ENCODE measurements at regions not wholly inside any gene's neighbourhood (a gene's known extent, or its start where the extent isn't known, plus 50 kb on each side); places are given as distances from the start of the nearest gene placed in this dataset.
"Not testable (repeated sequence)": the region's sequence is repeated elsewhere in the genome, so short reads cannot be mapped to it uniquely, and the experiment has no call there.

DNA sequence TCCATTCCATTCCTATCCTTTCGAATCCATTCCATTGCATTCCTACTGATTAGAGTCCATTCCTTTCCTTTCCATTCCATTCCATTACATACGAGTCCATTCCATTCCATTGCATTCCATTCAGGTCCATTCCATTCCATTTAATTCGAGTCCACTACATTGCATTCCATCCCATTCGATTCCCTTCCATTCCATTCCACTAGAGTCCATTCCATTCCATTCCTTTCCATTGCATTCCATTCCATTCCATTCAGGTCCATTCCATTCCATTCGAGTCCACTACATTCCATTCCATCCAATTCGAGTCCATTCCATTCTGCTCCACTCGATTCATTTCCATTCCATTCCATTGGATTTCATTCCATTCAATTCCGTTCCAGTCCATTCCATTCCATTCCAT is 1133.6 kb downstream of the RPIA start:
- H3K9me3 Mint-ChIP-seq (ENCODE audit: unreplicated experiment): peaks cover 57% of the 10 kb centered on the region
- H3K27ac Mint-ChIP-seq (ENCODE audit: unreplicated experiment): no peak overlapping the region
- TF ChIP-seq, protein P1, sequence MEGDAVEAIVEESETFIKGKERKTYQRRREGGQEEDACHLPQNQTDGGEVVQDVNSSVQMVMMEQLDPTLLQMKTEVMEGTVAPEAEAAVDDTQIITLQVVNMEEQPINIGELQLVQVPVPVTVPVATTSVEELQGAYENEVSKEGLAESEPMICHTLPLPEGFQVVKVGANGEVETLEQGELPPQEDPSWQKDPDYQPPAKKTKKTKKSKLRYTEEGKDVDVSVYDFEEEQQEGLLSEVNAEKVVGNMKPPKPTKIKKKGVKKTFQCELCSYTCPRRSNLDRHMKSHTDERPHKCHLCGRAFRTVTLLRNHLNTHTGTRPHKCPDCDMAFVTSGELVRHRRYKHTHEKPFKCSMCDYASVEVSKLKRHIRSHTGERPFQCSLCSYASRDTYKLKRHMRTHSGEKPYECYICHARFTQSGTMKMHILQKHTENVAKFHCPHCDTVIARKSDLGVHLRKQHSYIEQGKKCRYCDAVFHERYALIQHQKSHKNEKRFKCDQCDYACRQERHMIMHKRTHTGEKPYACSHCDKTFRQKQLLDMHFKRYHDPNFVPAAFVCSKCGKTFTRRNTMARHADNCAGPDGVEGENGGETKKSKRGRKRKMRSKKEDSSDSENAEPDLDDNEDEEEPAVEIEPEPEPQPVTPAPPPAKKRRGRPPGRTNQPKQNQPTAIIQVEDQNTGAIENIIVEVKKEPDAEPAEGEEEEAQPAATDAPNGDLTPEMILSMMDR (IDR thresholded peaks at IDR 0.05; ENCODE audit: partially characterized antibody, unreplicated experiment): no peak
- H3K27me3 Mint-ChIP-seq (ENCODE audit: unreplicated experiment): peaks cover 22% of the 10 kb centered on the region
- no peak for DNase-seq
- no peaks in the 10 kb centered on the region for H3K4me1 Mint-ChIP-seq (ENCODE audit: low read depth, unreplicated experiment)
- no peak overlapping the region for H3K4me3 Mint-ChIP-seq (ENCODE audit: unreplicated experiment)
- peaks cover 21% of the 10 kb centered on the region for H3K36me3 Mint-ChIP-seq (ENCODE audit: unreplicated experiment)

DNA sequence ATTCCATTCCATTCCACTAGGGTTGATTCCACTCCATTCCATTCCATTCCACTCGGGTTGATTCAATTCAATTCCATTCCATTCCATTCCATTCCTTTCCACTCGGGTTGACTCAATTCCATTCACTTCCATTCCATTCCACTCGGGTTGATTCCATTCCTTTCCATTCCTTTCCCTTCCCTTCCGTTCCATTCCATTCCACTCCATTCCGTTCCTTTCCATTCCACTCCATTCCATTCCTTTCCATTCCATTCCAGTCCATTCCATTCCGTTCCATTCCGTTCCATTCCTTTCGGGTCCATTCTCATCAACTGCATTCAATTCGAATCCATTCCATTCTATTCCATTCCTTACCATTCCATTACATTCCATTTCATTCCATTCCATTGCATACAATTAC is 1135.3 kb downstream of the RPIA start:
- Mint-ChIP-seq H3K27me3 (ENCODE audit: unreplicated experiment) (peaks cover 25% of the 10 kb centered on the region), H3K9me3 (ENCODE audit: unreplicated experiment) (peaks cover 53% of the 10 kb centered on the region), H3K36me3 (ENCODE audit: unreplicated experiment) (peaks cover 20% of the 10 kb centered on the region)
- not testable (repeated sequence) for DNase-seq; H3K27ac Mint-ChIP-seq (ENCODE audit: unreplicated experiment); H3K4me1 Mint-ChIP-seq (ENCODE audit: low read depth, unreplicated experiment); H3K4me3 Mint-ChIP-seq (ENCODE audit: unreplicated experiment)

DNA sequence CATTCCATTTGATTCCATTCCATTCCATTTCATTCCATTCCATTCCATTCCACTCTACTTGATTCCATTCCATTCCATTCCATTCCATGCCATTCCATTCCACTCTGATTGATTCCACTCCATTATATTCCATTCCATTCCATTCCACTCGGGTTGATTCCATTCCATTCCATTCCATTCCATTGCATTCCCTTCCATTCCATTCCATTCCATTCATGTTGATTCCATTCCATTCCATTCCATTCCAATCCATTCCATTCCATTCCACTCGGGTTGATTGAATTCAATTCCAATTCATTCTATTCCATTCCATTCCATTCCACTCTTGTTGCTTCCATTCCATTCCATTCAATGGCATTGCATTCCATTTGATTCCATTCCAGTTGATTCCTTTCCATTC is 1136.4 kb downstream of the RPIA start:
- Mint-ChIP-seq H3K27me3 (ENCODE audit: unreplicated experiment) (peaks cover 21% of the 10 kb centered on the region), H3K36me3 (ENCODE audit: unreplicated experiment) (peaks cover 20% of the 10 kb centered on the region), H3K9me3 (ENCODE audit: unreplicated experiment) (peaks cover 50% of the 10 kb centered on the region)
- not testable (repeated sequence) for DNase-seq; H3K4me3 Mint-ChIP-seq (ENCODE audit: unreplicated experiment); H3K27ac Mint-ChIP-seq (ENCODE audit: unreplicated experiment); H3K4me1 Mint-ChIP-seq (ENCODE audit: low read depth, unreplicated experiment)

DNA sequence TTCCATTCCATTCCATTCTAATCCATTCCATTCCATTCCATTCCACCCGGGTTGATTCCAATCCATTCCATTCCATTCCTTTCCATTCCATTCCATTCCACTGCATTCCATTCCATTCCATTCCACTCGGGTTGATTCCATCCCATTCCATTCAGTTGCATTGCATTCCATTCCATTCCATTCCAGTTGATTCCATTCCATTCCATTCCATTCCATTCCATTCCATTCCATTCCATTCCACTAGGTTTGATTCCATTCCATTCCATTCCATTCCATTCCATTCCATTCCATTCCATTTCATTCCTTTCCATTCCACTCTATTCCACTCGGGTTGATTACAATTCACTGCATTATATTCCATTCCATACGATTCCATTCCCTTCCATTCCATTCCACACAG is 1136.9 kb downstream of the RPIA start:
- DNase-seq; H3K27ac Mint-ChIP-seq (ENCODE audit: unreplicated experiment); H3K4me3 Mint-ChIP-seq (ENCODE audit: unreplicated experiment); H3K4me1 Mint-ChIP-seq (ENCODE audit: low read depth, unreplicated experiment): not testable (repeated sequence)
- Mint-ChIP-seq H3K9me3 (ENCODE audit: unreplicated experiment) (peaks cover 44% of the 10 kb centered on the region), H3K36me3 (ENCODE audit: unreplicated experiment) (peaks cover 20% of the 10 kb centered on the region), H3K27me3 (ENCODE audit: unreplicated experiment) (peaks cover 21% of the 10 kb centered on the region)

DNA sequence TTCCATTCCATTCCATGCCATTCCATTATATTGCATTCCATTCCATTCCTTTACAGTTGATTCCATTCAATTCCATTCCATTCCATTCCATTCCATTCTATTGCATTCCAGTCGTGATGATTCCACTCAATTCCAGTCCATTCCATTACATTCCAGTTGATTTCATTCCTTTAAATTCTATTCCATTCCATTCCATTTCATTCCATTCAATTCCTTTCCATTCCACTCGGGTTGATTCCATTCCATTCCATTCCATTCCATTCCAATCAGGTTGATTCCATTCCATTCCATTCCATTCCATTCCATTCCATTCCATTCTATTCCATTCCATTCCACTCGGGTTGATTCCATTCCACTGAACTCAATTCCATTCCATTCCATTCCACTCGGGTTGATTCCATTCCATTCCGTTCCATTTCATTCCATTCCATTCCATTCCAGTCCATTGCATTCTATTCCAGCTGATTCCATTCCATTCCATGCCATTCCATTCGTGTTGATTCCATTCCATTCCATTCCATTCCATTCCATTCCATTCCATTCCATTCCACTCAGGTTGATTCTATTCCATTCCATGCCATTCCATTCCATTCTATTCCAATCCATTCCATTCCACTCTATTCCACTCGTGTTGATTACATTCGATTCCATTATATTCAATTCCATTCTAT is 1137.6 kb downstream of the RPIA start:
- peaks cover 40% of the 10 kb centered on the region for H3K9me3 Mint-ChIP-seq (ENCODE audit: unreplicated experiment)
- peaks cover 21% of the 10 kb centered on the region for H3K27me3 Mint-ChIP-seq (ENCODE audit: unreplicated experiment)
- DNase-seq; H3K4me3 Mint-ChIP-seq (ENCODE audit: unreplicated experiment); H3K4me1 Mint-ChIP-seq (ENCODE audit: low read depth, unreplicated experiment); H3K27ac Mint-ChIP-seq (ENCODE audit: unreplicated experiment): not testable (repeated sequence)
- peaks cover 20% of the 10 kb centered on the region for H3K36me3 Mint-ChIP-seq (ENCODE audit: unreplicated experiment)

DNA sequence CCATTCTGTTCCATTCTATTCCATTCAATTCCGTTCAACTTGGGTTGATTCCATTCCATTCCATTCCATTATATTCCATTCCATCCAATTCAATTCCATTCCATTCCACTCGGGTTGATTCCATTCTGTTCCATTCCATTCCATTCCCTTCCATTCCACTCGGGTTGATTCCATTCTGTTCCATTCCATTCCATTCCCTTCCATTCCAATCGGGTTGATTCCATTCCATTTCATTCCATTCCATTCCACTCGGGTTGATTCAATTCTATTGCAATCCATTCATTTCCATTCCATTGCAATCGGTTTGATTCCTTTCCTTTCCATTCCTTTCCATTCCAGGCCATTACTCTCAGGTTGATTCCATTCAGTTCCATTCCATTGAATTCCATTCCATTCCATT is 1138.4 kb downstream of the RPIA start:
- TF ChIP-seq, protein P1 (IDR thresholded peaks at IDR 0.05; ENCODE audit: partially characterized antibody, unreplicated experiment): no peak
- Mint-ChIP-seq H3K4me1 (ENCODE audit: low read depth, unreplicated experiment) (no peaks in the 10 kb centered on the region), H3K27ac (ENCODE audit: unreplicated experiment) (no peak overlapping the region), H3K36me3 (ENCODE audit: unreplicated experiment) (peaks cover 20% of the 10 kb centered on the region), H3K9me3 (ENCODE audit: unreplicated experiment) (peaks cover 37% of the 10 kb centered on the region), H3K27me3 (ENCODE audit: unreplicated experiment) (peaks cover 21% of the 10 kb centered on the region), H3K4me3 (ENCODE audit: unreplicated experiment) (no peak overlapping the region)
- DNase-seq: no peak

DNA sequence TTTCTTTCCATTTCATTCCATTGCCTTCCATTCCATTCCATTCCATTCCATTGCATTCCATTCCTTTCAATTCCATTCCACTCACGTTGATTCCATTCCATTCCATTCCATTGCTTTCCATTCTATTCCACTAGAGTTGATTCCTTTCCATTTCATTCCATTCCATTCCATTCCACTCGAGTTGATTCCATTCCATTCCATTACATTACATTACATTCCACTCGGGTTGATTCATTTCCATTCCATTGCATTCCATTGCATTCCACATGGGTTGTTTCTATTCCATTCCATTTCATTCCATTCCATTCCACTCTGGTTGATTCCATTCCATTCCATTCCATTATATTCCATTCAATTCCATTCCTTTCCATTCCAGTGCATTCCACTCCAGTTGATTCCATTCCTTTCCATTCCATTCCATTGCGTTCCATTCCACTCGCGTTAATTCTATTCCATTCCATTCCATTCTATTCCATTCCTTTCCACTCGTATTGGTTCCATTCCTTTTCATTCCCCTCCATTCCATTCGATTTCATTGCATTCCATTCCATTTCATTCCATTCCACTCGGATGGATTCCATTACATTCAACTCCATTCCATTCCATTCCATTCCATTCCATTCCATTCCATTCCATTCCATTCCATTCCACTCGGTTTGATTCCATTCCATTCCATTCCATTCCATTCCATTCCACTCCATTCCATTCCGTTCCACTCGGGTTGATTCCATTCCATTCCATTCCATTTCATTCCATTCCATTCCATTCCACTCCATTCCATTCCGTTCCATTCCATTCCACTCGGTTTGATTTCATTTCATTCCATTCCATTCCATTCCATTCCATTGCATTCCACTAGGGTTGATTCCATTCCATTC is 1139.1 kb downstream of the RPIA start:
- peaks cover 20% of the 10 kb centered on the region for H3K27me3 Mint-ChIP-seq (ENCODE audit: unreplicated experiment)
- not testable (repeated sequence) for DNase-seq; H3K4me3 Mint-ChIP-seq (ENCODE audit: unreplicated experiment); H3K4me1 Mint-ChIP-seq (ENCODE audit: low read depth, unreplicated experiment); H3K27ac Mint-ChIP-seq (ENCODE audit: unreplicated experiment)
- peaks cover 35% of the 10 kb centered on the region for H3K9me3 Mint-ChIP-seq (ENCODE audit: unreplicated experiment)
- H3K36me3 Mint-ChIP-seq (ENCODE audit: unreplicated experiment): peaks cover 20% of the 10 kb centered on the region
